GM12891 (cell line): ENCODE measurements at regions not wholly inside any gene's neighbourhood (a gene's known extent, or its start where the extent isn't known, plus 50 kb on each side); places are given as distances from the start of the nearest gene placed in this dataset.

Source experiments
- POLR2A ChIP-seq: IDR thresholded peaks from 2 replicates; pipeline ENCODE4 v1.6.1; 2011; ENCODE audit warnings: low read depth, low read length, control low read depth
- POLR2AphosphoS5 ChIP-seq: IDR thresholded peaks from 2 replicates; pipeline ENCODE4 v1.6.1; 2011; ENCODE audit warnings: low read depth, low read length, control low read depth
- SPI1 ChIP-seq: IDR thresholded peaks from 2 replicates; pipeline ENCODE4 v1.6.1; 2011; ENCODE audit warnings: low read depth, low read length, control low read depth
- TAF1 ChIP-seq: IDR thresholded peaks from 2 replicates; pipeline ENCODE4 v1.6.1; 2011; ENCODE audit warnings: low read depth, low read length, control low read depth

DNA sequence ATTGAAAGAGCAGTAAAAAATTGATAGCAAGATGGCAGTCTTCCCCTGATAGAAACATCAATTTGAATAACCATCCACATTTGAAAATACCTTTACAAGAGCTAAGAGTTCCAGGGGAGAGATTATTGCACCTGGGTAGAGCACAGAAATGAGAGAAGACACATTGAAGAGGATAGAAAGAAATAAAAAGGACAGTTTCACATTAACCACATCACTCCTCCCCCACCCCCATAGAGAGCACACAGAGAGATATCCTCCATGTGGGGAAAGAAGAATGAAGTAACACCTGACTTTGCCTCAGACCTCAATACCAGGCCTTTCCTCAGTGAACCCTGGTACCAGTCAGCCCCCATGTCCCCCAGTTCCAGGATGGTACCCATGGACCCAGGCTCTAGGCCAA is 486.7 kb downstream of the FAM181B start:
- TF ChIP-seq POLR2A (no peak), TAF1 (no peak), POLR2AphosphoS5 (no peak), SPI1 (no peak)
